ENCODE measurements at regions not wholly inside any gene's neighbourhood (a gene's known extent, or its start where the extent isn't known, plus 50 kb on each side); places are given as distances from the start of the nearest gene placed in this dataset.
"Not testable (repeated sequence)": the region's sequence is repeated elsewhere in the genome, so short reads cannot be mapped to it uniquely, and the experiment has no call there.

DNA sequence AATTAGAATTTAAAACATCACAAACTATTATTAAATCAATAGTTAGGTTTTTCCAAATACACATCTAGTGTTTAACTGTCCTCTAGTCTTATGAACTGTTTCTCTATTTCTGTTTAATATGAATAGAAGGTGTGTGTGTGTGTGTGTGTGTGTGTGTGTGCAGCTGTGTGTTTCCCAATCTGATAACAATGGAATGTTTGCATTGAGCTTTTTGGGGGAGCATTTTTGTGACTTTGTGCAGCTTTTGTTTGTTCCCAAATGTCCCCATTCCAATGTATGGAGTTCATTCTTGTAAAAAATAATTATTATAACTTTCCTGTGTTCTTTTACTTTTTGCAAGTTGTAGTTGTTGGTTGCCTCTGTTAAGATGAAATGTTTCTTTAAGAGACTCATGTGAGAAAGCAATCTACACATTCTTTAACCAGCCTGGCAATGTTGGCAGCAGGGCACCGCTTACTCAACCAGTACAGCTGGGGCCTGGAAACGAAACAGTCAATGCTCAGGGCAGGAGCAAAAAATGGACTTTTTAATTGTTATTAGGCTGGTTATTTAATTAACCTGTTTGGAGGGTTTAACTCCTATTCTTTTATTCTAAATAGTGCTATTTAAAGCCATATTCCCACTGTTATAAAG is 354.3 kb downstream of the SRGAP2C start:
- H3K36me3 ChIP-seq (ENCODE audit: control insufficient read depth in 4 of 4, insufficient read depth in 3 of 4, low read depth in 1 of 4, low read length in 3 of 4): no peaks in the 10 kb centered on the region
- H3K27me3 ChIP-seq (ENCODE audit: control insufficient read depth in 4 of 4, insufficient read depth in 4 of 4, low read length in 3 of 4): no peaks in the 10 kb centered on the region
- no peak for DNase-seq (ENCODE audit: low spot score)

DNA sequence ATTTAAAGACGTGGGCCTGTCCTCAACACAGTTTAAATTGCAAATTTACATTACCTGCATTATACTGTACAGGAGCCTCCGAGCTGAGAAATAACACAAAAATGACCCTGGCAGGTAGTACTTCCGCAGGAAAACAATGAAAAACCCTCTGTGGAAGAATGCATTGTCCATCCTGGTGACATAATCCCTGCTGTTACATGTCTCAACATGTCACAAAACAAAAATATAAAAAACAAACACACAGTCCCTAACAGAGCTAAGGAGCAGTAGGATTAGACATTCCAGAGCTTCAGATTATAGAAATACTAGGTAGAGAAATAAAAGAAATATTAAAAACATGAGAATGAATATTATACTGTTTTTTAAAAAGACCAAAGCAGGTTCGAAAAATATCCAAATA is 359.2 kb downstream of the SRGAP2C start:
- H3K4me1 ChIP-seq (ENCODE audit: control insufficient read depth in 4 of 4, insufficient read depth in 4 of 4, low read length in 3 of 4); H3K9ac ChIP-seq (ENCODE audit: low read depth in 1 of 2, low read length in 2 of 2); DNase-seq (ENCODE audit: low spot score); H3K27me3 ChIP-seq (ENCODE audit: control insufficient read depth in 4 of 4, insufficient read depth in 4 of 4, low read length in 3 of 4); H3K4me3 ChIP-seq (ENCODE audit: low read depth in 1 of 3, low read length in 3 of 3); H3K36me3 ChIP-seq (ENCODE audit: control insufficient read depth in 4 of 4, insufficient read depth in 3 of 4, low read depth in 1 of 4, low read length in 3 of 4); H3K9me3 ChIP-seq (ENCODE audit: control insufficient read depth in 4 of 4, low read length in 3 of 4); H3K27ac ChIP-seq (ENCODE audit: low read depth in 1 of 2, low read length in 2 of 2): not testable (repeated sequence)
- WGBS: 92% methylated on average over 4 of the region's 4 CpGs

More for the DNA sequence above, 354.3 kb downstream of the SRGAP2C start:
- H3K4me1 ChIP-seq (ENCODE audit: control insufficient read depth in 4 of 4, insufficient read depth in 4 of 4, low read length in 3 of 4): peaks cover 0 to 3% (median 0%) of the 10 kb centered on the region in 4 donors
- no peak overlapping the region for H3K9ac ChIP-seq (ENCODE audit: low read depth in 1 of 2, low read length in 2 of 2)
- 51% methylated on average over 2 of the region's 2 CpGs for WGBS
- H3K27ac ChIP-seq (ENCODE audit: low read depth in 1 of 2, low read length in 2 of 2): no peak overlapping the region
- H3K4me3 ChIP-seq (ENCODE audit: low read depth in 1 of 3, low read length in 3 of 3): no peak overlapping the region
- TF ChIP-seq HNF4A (conservative IDR thresholded peaks at IDR 0.05) (no peak), FOXA2 (IDR thresholded peaks at IDR 0.05) (no peak), FOXA1 (IDR thresholded peaks at IDR 0.05) (no peak), JUND (IDR thresholded peaks at IDR 0.05) (no peak), GABPA (IDR thresholded peaks at IDR 0.05 in 1 of 2, conservative IDR thresholded peaks at IDR 0.05 in 1 of 2) (no peak), HNF4G (IDR thresholded peaks at IDR 0.05) (no peak), RAD21 (IDR thresholded peaks at IDR 0.05) (no peak), SP1 (IDR thresholded peaks at IDR 0.05) (no peak), EGR1 (IDR thresholded peaks at IDR 0.05; ENCODE audit: low read depth in 2 of 2) (no peak)
- TF ChIP-seq, protein P1, sequence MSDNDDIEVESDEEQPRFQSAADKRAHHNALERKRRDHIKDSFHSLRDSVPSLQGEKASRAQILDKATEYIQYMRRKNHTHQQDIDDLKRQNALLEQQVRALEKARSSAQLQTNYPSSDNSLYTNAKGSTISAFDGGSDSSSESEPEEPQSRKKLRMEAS (IDR thresholded peaks at IDR 0.05): no peak
- TF ChIP-seq, protein P2, sequence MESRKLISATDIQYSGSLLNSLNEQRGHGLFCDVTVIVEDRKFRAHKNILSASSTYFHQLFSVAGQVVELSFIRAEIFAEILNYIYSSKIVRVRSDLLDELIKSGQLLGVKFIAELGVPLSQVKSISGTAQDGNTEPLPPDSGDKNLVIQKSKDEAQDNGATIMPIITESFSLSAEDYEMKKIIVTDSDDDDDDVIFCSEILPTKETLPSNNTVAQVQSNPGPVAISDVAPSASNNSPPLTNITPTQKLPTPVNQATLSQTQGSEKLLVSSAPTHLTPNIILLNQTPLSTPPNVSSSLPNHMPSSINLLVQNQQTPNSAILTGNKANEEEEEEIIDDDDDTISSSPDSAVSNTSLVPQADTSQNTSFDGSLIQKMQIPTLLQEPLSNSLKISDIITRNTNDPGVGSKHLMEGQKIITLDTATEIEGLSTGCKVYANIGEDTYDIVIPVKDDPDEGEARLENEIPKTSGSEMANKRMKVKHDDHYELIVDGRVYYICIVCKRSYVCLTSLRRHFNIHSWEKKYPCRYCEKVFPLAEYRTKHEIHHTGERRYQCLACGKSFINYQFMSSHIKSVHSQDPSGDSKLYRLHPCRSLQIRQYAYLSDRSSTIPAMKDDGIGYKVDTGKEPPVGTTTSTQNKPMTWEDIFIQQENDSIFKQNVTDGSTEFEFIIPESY (IDR thresholded peaks at IDR 0.05): no peak
- H3K9me3 ChIP-seq (ENCODE audit: control insufficient read depth in 4 of 4, low read length in 3 of 4): no peaks in the 10 kb centered on the region

DNA sequence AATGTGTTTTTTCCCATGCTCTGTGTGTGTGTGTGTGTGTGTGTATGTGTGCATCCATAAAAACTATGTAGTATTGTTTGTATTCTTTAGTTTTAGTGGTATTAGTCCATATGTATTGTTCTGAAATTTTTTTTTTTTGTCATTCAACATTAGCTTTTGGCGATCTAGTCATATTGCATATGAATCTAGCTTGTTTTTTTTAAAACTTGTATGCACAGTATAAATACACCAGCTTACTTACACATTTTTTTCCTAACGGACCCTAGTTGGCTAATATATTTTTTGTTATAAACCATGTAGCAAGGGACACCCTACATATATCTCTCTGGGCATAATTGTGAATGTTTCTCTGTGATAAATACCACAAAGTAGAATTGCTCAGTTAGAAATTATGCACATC is 359.7 kb downstream of the SRGAP2C start:
- 96% methylated on average over 2 of the region's 2 CpGs for WGBS
- Histone ChIP-seq H3K27ac (ENCODE audit: low read depth in 1 of 2, low read length in 2 of 2) (no peak overlapping the region), H3K36me3 (ENCODE audit: control insufficient read depth in 4 of 4, insufficient read depth in 3 of 4, low read depth in 1 of 4, low read length in 3 of 4) (no peaks in the 10 kb centered on the region), H3K27me3 (ENCODE audit: control insufficient read depth in 4 of 4, insufficient read depth in 4 of 4, low read length in 3 of 4) (no peaks in the 10 kb centered on the region), H3K4me3 (ENCODE audit: low read depth in 1 of 3, low read length in 3 of 3) (no peak overlapping the region), H3K9ac (ENCODE audit: low read depth in 1 of 2, low read length in 2 of 2) (no peak overlapping the region), H3K4me1 (ENCODE audit: control insufficient read depth in 4 of 4, insufficient read depth in 4 of 4, low read length in 3 of 4) (no peaks in the 10 kb centered on the region), H3K9me3 (ENCODE audit: control insufficient read depth in 4 of 4, low read length in 3 of 4) (no peaks in the 10 kb centered on the region)
- no peak for DNase-seq (ENCODE audit: low spot score)
- TF ChIP-seq, protein P3, sequence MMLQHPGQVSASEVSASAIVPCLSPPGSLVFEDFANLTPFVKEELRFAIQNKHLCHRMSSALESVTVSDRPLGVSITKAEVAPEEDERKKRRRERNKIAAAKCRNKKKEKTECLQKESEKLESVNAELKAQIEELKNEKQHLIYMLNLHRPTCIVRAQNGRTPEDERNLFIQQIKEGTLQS (IDR thresholded peaks at IDR 0.05): no peak
- TF ChIP-seq RXRA (IDR thresholded peaks at IDR 0.05): no peak
- TF ChIP-seq HNF4A (conservative IDR thresholded peaks at IDR 0.05): no peak
- no peak for TF ChIP-seq YY1 (IDR thresholded peaks at IDR 0.05)

DNA sequence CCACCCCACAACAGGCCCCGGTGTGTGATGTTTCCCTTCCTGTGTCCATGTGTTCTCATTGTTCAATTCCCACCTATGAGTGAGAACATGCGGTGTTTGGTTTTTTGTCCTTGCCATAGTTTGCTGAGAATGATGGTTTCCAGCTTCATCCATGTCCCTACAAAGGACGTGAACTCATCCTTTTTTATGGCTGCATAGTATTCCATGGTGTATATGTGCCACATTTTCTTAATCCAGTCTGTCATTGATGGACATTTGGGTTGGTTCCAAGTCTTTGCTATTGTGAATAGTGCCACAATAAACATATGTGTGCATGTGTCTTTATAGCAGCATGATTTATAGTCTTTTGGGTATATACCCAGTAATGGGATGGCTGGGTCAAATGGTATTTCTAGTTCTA is 361.1 kb downstream of the SRGAP2C start:
- not testable (repeated sequence) for H3K4me3 ChIP-seq (ENCODE audit: low read depth in 1 of 3, low read length in 3 of 3); H3K27me3 ChIP-seq (ENCODE audit: control insufficient read depth in 4 of 4, insufficient read depth in 4 of 4, low read length in 3 of 4); H3K27ac ChIP-seq (ENCODE audit: low read depth in 1 of 2, low read length in 2 of 2); H3K9ac ChIP-seq (ENCODE audit: low read depth in 1 of 2, low read length in 2 of 2); DNase-seq (ENCODE audit: low spot score); H3K4me1 ChIP-seq (ENCODE audit: control insufficient read depth in 4 of 4, insufficient read depth in 4 of 4, low read length in 3 of 4); H3K36me3 ChIP-seq (ENCODE audit: control insufficient read depth in 4 of 4, insufficient read depth in 3 of 4, low read depth in 1 of 4, low read length in 3 of 4); H3K9me3 ChIP-seq (ENCODE audit: control insufficient read depth in 4 of 4, low read length in 3 of 4)
- WGBS: 95% methylated on average over 3 of the region's 3 CpGs
